Liver (tissue), 3 donors: ENCODE measurements at regions not wholly inside any gene's neighbourhood (a gene's known extent, or its start where the extent isn't known, plus 50 kb on each side); places are given as distances from the start of the nearest gene placed in this dataset.

Source experiments
- ATF3 ChIP-seq: IDR thresholded peaks from 2 replicates; pipeline ENCODE4 v1.6.1; 2016; ENCODE audit warnings: antibody characterized with exemption
- CTCF ChIP-seq: fragments of 150-350 bp; IDR thresholded peaks from 2 replicates; pipeline ENCODE4 v1.5.1; 2017; ENCODE audit warnings: improper control_type of control experiment, low read depth, low read length; ENCODE audit not compliant: missing input control
- RAD21 ChIP-seq, 2 donors: IDR thresholded peaks; 2 replicates each; pipeline ENCODE4 v1.6.1; 2016; ENCODE audit warnings: antibody characterized with exemption in 2 of 2, mild to moderate bottlenecking in 2 of 2
- TAF1 ChIP-seq: conservative IDR thresholded peaks from 2 replicates; pipeline ENCODE4 v1.6.1; 2016; ENCODE audit warnings: antibody characterized with exemption, mild to moderate bottlenecking
- YY1 ChIP-seq: IDR thresholded peaks from 2 replicates; pipeline ENCODE4 v1.6.1; 2016; ENCODE audit warnings: antibody characterized with exemption, mild to moderate bottlenecking
- donor health status: healthy.
- donor health status: healthy.

GRCh38 chr3:6528951-6529350 lies 332.0 kb upstream of the GRM7 start:
- no peak for TF ChIP-seq YY1
- no peak for TF ChIP-seq CTCF
- TF ChIP-seq RAD21 (IDR thresholded peaks at IDR 0.05) = no peak
- no peak for TF ChIP-seq TAF1
- no peak for TF ChIP-seq ATF3
